Peyer's patch (tissue), 4 donors: ENCODE measurements at regions not wholly inside any gene's neighbourhood (a gene's known extent, or its start where the extent isn't known, plus 50 kb on each side); places are given as distances from the start of the nearest gene placed in this dataset.

Source experiments
- POLR2A ChIP-seq, 2 donors: fragments of 450-650 bp; IDR thresholded peaks; one replicate each; pipeline ENCODE4 v1.5.1; 2017; ENCODE audit warnings: antibody characterized with exemption in 2 of 2, mild to moderate bottlenecking in 2 of 2, moderate library complexity in 2 of 2
- TF ChIP-seq, protein P1 (sequence below), 6 experiments: fragments of 450-650 bp in 4 of 6; fragments of 200-600 bp in 2 of 6; sonication (generic) in 1 of 6; IDR thresholded peaks; one replicate each; pipeline ENCODE4 v1.5.1; 2017 to 2019; ENCODE audit warnings: antibody characterized with exemption in 6 of 6, mild to moderate bottlenecking in 3 of 6, moderate library complexity in 1 of 6

DNA sequence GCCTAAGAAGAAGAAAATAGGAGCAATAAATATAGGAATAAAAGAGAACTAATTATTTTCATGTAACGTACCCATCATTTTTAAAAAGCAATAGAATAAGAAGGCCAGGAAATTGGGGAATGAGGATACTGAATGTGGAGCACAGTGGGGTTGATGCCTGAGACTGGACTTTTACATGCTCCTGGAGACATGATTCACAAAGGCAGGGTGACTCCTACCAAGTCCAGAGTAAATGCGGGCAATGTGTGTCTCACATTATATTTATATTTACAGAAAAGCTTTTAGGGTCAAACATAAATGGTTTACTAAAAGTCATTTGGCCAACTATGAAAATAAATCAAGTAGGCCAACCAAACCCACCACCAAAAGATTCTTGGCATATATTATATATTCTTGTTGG, 87.9 kb upstream of the COL5A2 start:
- TF ChIP-seq POLR2A (IDR thresholded peaks at IDR 0.05), result no peak
- TF ChIP-seq, protein P1, sequence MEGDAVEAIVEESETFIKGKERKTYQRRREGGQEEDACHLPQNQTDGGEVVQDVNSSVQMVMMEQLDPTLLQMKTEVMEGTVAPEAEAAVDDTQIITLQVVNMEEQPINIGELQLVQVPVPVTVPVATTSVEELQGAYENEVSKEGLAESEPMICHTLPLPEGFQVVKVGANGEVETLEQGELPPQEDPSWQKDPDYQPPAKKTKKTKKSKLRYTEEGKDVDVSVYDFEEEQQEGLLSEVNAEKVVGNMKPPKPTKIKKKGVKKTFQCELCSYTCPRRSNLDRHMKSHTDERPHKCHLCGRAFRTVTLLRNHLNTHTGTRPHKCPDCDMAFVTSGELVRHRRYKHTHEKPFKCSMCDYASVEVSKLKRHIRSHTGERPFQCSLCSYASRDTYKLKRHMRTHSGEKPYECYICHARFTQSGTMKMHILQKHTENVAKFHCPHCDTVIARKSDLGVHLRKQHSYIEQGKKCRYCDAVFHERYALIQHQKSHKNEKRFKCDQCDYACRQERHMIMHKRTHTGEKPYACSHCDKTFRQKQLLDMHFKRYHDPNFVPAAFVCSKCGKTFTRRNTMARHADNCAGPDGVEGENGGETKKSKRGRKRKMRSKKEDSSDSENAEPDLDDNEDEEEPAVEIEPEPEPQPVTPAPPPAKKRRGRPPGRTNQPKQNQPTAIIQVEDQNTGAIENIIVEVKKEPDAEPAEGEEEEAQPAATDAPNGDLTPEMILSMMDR (IDR thresholded peaks at IDR 0.05), result no peak
